Mammary epithelial cell (primary cell): ENCODE measurements at regions not wholly inside any gene's neighbourhood (a gene's known extent, or its start where the extent isn't known, plus 50 kb on each side); places are given as distances from the start of the nearest gene placed in this dataset.

Experiments
- EZH2 ChIP-seq: IDR thresholded peaks from 2 replicates; pipeline ENCODE4 v1.6.1; 2012; ENCODE audit warnings: low read length, inconsistent platforms, borderline replicate concordance
- TF ChIP-seq, protein P1 (sequence below), 2 donors: IDR thresholded peaks in 1 of 2; conservative IDR thresholded peaks in 1 of 2; 2 replicates each; pipeline ENCODE4 v1.5.1; 2011 to 2012; ENCODE audit warnings: inconsistent platforms in 2 of 2, low read length in 2 of 2, mild to moderate bottlenecking in 2 of 2, control low read depth in 1 of 2, low read depth in 1 of 2; ENCODE audit not compliant: insufficient read depth in 1 of 2; ENCODE audit errors: extremely low read depth in 1 of 2

DNA sequence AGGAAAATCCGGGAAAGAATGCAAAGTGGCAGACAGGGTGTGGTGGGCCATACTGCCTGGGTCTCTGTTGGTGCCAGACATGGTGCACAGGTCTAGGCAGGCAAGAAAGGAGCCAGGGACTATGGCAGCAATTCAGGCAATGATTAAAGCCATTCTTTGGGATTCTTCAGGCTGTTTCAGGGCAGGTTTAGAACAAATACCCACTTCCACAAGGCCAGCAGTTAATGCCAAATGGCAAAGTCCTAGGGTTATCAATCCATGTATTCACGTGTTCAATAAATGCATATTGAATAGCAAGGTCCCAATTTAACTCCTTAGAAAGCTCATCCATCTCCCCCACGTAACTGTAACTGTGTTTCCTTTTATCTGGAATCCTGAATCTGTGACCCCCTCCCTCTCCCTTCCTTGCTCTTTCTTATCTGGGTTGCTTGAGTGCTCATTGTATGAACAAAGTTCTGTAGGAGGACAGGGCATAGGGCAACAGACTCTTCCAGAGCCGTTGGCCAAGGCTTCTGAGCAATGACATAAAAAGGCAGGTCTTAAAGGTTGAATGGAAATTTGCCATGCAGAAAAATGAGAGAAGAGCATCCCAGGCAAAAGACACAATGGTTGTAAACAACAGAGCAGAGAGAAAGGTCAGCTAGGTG is 146.8 kb upstream of the KLHL29 start:
- TF ChIP-seq, protein P1, sequence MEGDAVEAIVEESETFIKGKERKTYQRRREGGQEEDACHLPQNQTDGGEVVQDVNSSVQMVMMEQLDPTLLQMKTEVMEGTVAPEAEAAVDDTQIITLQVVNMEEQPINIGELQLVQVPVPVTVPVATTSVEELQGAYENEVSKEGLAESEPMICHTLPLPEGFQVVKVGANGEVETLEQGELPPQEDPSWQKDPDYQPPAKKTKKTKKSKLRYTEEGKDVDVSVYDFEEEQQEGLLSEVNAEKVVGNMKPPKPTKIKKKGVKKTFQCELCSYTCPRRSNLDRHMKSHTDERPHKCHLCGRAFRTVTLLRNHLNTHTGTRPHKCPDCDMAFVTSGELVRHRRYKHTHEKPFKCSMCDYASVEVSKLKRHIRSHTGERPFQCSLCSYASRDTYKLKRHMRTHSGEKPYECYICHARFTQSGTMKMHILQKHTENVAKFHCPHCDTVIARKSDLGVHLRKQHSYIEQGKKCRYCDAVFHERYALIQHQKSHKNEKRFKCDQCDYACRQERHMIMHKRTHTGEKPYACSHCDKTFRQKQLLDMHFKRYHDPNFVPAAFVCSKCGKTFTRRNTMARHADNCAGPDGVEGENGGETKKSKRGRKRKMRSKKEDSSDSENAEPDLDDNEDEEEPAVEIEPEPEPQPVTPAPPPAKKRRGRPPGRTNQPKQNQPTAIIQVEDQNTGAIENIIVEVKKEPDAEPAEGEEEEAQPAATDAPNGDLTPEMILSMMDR (conservative IDR thresholded peaks at IDR 0.05 in 1 of 2, IDR thresholded peaks at IDR 0.05 in 1 of 2; ENCODE audit: extremely low read depth in 1 of 2, insufficient read depth in 1 of 2, low read depth in 1 of 2, low read length in 2 of 2), result no peak
- TF ChIP-seq EZH2, result no peak
